Motor neuron (in vitro differentiated cells): ENCODE measurements at regions not wholly inside any gene's neighbourhood (a gene's known extent, or its start where the extent isn't known, plus 50 kb on each side); places are given as distances from the start of the nearest gene placed in this dataset.
"Not testable (repeated sequence)": the region's sequence is repeated elsewhere in the genome, so short reads cannot be mapped to it uniquely, and the experiment has no call there.

Experiments
- ATAC-seq, 8 experiments: fragments of 200-7000 bp; cut with Tn5 transposase; replicated peaks in 6 of 8; 2 replicates each; pipeline ENCODE4 v1.8.0; 2021; ENCODE audit warnings: mild to moderate bottlenecking in 8 of 8, moderate library complexity in 8 of 8
- H3K27ac ChIP-seq, 2 donors: fragments of 250-450 bp; sonication (Bioruptor Pico); 2 replicates each; pipeline ENCODE4 v1.9.0; 2021; ENCODE audit warnings: antibody characterized with exemption in 2 of 2, mild to moderate bottlenecking in 2 of 2, moderate library complexity in 1 of 2
- H3K4me1 ChIP-seq, 2 donors: fragments of 250-450 bp; sonication (Bioruptor Pico); replicated peaks in 1 of 2; 2 replicates each; pipeline ENCODE4 v1.6.1; 2021; ENCODE audit warnings: antibody characterized with exemption in 2 of 2, mild to moderate bottlenecking in 2 of 2, moderate library complexity in 1 of 2
- H3K4me3 ChIP-seq, 5 donors: fragments of 250-450 bp; sonication (Bioruptor Pico); 2 replicates each; pipeline ENCODE4 v1.9.0; 2021; ENCODE audit warnings: antibody characterized with exemption in 5 of 5, mild to moderate bottlenecking in 5 of 5, moderate library complexity in 4 of 5
- WGBS, 10 experiments: fragments of 450-650 bp; shearing (Covaris generic); methylation state at CpG; one replicate each; pipeline ENCODE4 v1.0.0; 2022; 5-methylcytosine and 5-hydroxymethylcytosine counted together
- in situ Hi-C, 9 experiments: fragments of 400-800 bp; cut with MboI; loops; one replicate each; pipeline ENCODE4 v1.15.0; 2021; ENCODE audit warnings: low sequenced_read_pairs in 9 of 9, low pct_unique_long_range_greater_than_20kb in 2 of 9; ENCODE audit not compliant: unreplicated experiment in 9 of 9

DNA sequence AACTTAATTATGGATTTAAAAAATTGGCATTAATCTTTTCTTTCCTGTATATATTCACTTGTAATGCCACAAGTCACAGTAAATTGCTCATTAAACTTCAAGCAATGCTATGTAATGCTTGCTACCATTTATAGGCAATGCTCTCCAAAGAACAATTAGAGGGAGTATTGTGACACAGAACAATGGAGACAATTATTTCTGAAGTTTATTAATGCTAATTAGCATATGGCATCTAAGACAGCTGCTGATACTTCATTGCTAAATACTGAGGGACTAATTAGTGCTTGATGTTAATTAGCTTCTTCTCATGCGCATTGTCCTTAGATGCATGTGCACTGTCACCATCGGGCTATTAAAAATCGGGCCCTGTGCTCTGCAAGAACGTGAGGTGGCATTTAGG is 1012.8 kb downstream of the SOCS6 start:
- ATAC-seq = no peak
- WGBS, 10 experiments = 7 to 100% (median 62%) methylated on average over 1 to 4 of the region's 4 CpGs; no CpG with 5 or more reads in 2 of the 10 experiments

DNA sequence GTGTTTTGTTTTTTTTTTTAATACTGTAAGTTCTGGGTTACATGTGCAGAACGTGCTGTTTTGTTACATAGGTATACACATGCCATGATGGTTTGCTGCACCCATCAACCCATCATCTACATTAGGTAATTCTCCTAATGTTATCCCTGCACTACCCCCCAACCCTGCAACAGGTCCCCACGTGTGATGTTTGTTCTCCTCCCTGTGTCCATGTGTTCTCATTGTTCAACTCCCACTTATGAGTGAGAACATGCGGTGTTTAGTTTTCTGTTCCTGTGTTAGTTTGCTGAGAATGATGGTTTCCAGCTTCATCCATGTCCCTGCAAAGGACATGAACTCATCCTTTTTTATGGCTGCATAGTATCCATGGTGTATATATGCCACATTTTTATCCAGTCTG is 1005.4 kb downstream of the SOCS6 start:
- ATAC-seq, in situ Hi-C loops, H3K27ac ChIP-seq, H3K4me1 ChIP-seq, H3K4me3 ChIP-seq: not testable (repeated sequence)
- 0 to 100% (median 33%) methylated on average over 1 to 3 of the region's 3 CpGs; no CpG with 5 or more reads in 3 of the 10 experiments for WGBS, 10 experiments

More for the DNA sequence above, 1012.8 kb downstream of the SOCS6 start:
- Histone ChIP-seq H3K4me3 (no peak overlapping the region), H3K4me1 (no peaks in the 10 kb centered on the region), H3K27ac (no peak overlapping the region)
- in situ Hi-C loops = no loop called here

DNA sequence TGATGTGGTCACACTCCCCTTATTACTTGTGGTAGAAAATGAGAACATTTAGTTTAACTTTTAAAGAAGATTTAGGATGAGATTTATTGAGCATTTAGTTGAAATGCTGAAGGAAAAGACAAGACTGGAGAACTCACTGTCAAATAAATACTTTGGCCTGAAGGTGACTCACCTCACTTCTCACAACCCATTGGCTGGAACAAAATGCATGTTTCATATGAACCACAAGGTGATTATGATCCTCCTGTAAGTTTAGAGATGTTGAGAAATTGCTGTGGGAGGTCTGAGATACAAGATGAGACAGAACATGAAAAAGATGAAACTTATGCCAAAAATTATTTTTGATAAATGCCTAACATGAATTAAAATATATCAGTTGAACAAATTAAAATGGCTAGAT is 1004.5 kb downstream of the SOCS6 start:
- in situ Hi-C loops = no loop called here
- ATAC-seq = no peak
- Histone ChIP-seq H3K4me1 (no peaks in the 10 kb centered on the region), H3K27ac (no peak overlapping the region), H3K4me3 (no peak overlapping the region)

DNA sequence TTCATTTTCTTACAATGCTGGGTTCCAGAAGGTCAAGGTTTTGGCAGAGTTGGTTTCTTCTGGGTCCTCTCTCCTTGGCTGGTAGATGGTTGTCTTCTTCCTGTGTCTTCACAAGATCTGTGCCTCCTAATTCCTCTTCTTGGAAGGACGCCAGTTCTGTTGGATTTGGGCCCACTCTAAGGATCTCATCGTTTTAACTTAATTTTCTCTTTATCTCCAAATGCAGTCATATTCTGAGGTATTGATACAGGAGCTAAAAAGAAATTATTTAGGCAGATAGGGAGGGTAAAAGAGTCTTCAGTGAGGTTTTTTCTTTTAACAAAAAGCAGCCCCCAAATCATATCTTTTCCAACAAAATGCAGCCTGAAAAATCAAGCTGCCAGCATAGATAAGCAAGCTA is 998.4 kb downstream of the SOCS6 start:
- H3K27ac ChIP-seq = no peak overlapping the region
- H3K4me3 ChIP-seq = no peak overlapping the region
- 0 to 100% (median 59%) methylated on average over 1 to 2 of the region's 2 CpGs for WGBS, 10 experiments
- no peaks in the 10 kb centered on the region for H3K4me1 ChIP-seq
- no peak for ATAC-seq
- in situ Hi-C loops = no loop called here

DNA sequence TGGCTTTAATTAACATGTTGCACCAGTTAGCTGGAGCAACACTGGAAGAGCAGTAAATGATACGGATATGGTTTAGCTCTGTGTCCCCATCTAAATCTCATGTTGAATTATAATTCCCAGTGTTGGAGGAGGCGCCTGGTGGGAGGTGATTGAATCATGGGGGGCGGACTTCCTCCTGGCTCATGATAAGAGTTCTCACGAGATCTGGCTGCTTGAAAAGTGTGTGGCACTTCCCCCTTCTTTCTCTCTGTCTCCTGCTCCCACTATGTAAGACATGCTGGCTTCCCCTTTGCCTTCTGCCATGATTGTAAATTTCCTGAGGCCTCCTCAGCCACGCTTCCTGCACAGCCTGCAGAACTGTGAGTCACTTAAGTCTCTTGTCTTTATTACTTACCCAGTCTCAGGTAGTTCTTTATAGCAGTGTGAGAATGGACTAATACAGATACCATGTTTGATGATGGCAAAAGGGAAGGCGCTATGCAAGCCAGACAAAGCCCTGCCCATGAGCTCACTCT is 963.6 kb downstream of the SOCS6 start:
- in situ Hi-C loops = no loop called here
- Histone ChIP-seq H3K4me3 (no peak overlapping the region), H3K4me1 (no peaks in the 10 kb centered on the region), H3K27ac (no peak overlapping the region)
- 0 to 90% (median 34%) methylated on average over 1 to 3 of the region's 6 CpGs; no CpG with 5 or more reads in 1 of the 10 experiments for WGBS, 10 experiments
- ATAC-seq = no peak

DNA sequence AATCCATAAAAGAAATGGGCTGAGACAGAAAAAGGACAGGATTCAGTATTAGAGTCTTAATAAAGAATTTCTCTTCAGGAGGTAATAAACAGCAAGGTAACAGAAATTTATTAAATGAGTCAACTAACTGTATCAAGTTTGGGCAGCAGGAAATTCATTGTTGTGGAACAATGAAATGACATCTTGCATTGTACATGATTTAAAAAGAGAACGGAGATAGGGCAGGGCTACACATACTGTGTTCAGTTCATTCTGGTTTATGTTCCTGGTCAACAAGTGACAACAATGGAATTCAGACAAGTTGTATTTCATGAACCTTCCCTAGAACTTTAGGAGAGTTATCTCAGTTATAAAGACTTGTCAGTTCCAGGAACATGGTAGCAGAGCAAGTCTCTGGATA is 961.3 kb downstream of the SOCS6 start:
- no peak overlapping the region for H3K4me3 ChIP-seq
- 0 to 90% (median 38%) methylated on average over 1 of the region's 1 CpG; no CpG with 5 or more reads in 2 of the 10 experiments for whole genome bisulfite sequencing, 10 experiments
- no peak for ATAC-seq
- H3K4me1 ChIP-seq = no peaks in the 10 kb centered on the region
- no peak overlapping the region for H3K27ac ChIP-seq
- in situ Hi-C loops = no loop called here

DNA sequence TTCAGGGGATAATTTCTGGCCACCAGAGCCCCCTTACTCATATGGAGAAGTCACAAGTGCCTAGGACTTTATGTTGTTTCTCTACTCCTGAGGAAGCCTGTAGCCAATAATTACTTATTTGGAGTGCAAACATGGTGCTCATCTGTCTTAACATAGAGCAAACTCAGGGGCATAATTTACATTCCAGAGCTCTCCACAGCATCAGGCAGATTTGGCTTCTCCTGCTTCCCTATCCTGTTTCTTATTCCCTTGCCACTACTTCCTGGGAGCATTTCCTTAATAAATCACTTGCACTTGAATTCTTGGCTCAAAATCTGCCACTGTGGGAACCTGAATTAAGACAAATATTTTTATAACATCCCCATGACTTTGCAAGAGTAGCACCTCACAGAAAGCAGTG is 960.9 kb downstream of the SOCS6 start:
- no peaks in the 10 kb centered on the region for H3K4me1 ChIP-seq
- no peak overlapping the region for H3K4me3 ChIP-seq
- in situ Hi-C loops = no loop called here
- no peak overlapping the region for H3K27ac ChIP-seq
- no peak for ATAC-seq

DNA sequence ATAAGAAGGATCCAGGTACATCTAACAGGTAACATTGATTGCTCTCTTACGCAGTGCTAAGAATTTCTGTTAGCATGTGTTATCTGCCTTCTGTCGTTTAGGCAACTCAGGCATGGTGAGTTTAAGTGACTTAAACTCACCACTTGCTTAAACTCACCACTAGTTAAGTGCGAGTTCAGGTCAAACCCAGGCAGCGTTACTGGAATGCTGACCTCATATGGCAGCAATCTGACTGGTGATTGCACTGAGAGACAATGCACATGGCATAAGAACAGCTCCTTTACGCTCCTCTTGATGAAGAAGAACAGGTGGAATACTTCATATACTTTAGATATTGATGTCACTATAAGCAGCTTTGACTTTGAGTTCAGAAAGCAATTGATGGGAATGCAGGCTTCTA is 954.1 kb downstream of the SOCS6 start:
- ATAC-seq = no peak
- Histone ChIP-seq H3K27ac (no peak overlapping the region), H3K4me3 (no peak overlapping the region), H3K4me1 (no peaks in the 10 kb centered on the region)
- 25 to 100% (median 69%) methylated on average over 1 to 4 of the region's 5 CpGs; no CpG with 5 or more reads in 2 of the 10 experiments for WGBS, 10 experiments
- in situ Hi-C loops = no loop called here

DNA sequence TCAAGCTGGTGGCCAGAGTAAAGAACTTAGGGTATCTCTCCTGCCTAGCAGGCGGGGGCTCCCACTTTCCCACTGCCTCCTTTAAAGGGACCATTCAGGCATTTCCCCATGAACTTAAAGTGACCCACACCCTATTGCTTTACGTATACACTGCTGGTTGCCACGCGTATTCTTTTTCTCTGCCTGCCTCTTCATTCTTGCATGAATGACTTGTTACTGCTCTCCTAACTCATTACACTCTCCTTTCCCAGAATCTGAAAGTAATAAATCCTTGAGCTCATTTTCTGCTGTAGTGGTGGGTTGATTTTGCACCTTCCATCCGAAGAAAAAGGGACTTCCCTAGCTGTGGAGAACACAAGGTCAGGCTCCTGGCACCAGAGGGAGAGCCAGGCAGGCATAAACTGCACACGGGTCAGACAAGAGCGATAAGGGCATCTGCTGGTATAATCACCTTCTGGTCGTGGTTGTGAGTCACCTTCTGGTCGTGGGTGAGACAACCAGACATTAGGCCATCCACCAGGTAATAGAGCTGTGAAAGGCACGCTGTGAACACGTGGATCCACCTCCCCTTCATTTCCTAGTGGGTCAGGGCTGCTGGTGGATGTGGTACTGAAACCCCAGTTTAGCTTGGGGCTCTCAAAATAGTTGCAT is 950.3 kb downstream of the SOCS6 start:
- Histone ChIP-seq H3K27ac (no peak overlapping the region), H3K4me1 (no peaks in the 10 kb centered on the region), H3K4me3 (no peak overlapping the region)
- in situ Hi-C loops = no loop called here
- peak in 3 of 8 experiments; percentile 50 to 70 (median 60) for ATAC-seq
- 9 to 100% (median 63%) methylated on average over 1 to 10 of the region's 11 CpGs for whole genome bisulfite sequencing, 10 experiments

DNA sequence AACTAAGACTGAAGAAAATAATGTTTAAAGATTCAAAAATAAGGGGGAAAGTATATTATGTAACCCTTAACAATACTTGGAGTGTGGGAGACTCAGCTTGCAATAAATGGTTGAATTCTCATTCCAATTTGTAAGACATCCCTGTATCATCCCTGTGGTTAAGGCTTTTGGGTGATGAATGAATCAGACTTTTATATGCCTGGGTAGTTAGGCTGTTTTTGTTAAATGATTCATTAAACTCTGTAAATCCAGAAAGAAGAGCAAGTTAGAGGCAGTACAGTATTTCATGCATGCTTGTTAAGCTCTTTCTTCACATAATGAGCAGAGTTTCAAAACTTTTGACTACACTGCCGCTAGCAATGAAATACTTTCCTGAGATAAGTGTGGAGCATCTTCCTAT is 948.8 kb downstream of the SOCS6 start:
- Histone ChIP-seq H3K27ac (no peak overlapping the region), H3K4me3 (no peak overlapping the region), H3K4me1 (no peaks in the 10 kb centered on the region)
- WGBS, 10 experiments = 0 to 100% (median 79%) methylated on average over 1 of the region's 1 CpG; no CpG with 5 or more reads in 2 of the 10 experiments
- in situ Hi-C loops = no loop called here
- no peak for ATAC-seq

DNA sequence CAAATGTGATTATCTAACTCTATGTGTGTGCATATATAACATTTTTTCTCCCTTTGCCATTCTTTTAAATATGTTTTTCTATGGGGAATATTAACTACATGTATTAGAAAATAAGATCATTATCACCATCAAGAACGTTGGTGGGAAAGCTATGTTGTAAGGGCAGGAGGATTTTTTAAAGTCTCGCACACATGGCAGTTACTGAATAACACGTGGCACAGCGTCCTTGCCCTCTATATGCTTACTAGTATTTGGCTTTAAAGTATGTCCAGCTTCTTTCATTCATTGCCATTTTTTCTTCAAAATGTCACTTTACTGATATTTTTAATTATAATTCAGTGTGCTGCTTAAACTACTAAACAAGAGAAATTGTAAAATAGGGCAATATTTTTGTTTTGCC is 944.3 kb downstream of the SOCS6 start:
- Histone ChIP-seq H3K4me1 (no peaks in the 10 kb centered on the region), H3K4me3 (no peak overlapping the region), H3K27ac (no peak overlapping the region)
- in situ Hi-C loops = no loop called here
- ATAC-seq = no peak
- 9 to 90% (median 65%) methylated on average over 2 to 4 of the region's 4 CpGs for WGBS, 10 experiments

DNA sequence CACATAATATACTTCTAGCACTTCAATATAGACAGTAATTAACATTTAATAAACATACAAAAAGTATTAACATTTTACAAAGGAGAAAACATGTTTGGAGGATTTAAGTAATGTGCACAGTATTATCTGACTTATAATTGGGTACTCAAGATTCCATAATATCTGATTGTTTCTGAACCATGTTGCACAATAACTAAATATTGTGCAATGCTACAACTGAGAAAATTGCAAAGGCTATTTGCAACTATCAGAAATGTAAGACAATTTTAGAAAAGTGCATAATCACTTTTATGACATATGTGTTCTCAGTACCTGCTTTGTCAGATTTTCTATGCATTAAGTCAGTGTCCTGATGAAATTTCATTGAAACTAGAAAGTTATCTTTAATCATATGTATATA is 934.6 kb downstream of the SOCS6 start:
- Histone ChIP-seq H3K4me1 (peaks cover 0 to 4% of the 10 kb centered on the region in 2 donors), H3K4me3 (no peak overlapping the region), H3K27ac (no peak overlapping the region)
- ATAC-seq = no peak
- in situ Hi-C loops = no loop called here

DNA sequence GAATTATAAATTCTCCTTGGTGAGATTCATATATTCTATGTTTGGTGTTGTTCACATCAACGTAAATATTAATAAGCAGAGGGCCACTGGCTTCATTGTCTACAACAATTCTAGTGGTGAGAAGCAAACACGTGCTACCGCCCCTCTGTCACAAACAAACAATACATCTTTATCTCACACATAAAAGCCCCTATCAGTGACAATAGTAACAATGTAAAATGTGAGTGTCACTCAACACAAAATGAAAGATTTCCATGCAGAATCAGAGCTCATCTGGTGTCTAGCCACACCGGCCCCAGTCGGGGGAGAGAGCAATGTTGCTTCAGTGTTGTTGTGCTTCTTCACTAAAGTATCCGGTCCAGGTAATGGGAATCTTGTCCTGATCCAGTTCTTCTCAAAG is 932.6 kb downstream of the SOCS6 start:
- Histone ChIP-seq H3K27ac (no peak overlapping the region), H3K4me3 (no peak overlapping the region), H3K4me1 (peaks cover 0 to 4% of the 10 kb centered on the region in 2 donors)
- ATAC-seq = no peak
- 0 to 91% (median 56%) methylated on average over 1 to 6 of the region's 6 CpGs for WGBS, 10 experiments
- in situ Hi-C loops = no loop called here

DNA sequence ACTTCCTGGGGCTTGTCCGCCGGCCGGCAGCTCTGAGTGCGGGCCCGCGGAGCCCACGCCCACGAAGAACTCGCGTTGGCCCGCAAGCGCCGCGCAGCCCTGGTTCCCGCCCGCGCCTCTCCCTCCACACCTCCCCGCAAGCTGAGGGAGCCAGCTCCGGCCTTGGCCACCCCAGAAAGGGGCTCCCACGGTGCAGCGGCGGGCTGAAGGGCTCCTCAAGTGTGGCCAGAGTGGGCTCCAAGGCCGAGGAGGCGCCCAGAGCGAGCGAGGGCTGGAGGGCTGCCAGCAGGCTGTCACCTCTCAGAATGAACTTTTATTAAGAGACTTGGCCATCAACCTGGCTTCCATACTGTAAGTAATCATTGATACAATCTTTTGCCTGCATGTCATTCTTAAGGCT is 923.9 kb downstream of the SOCS6 start:
- WGBS, 10 experiments = 60 to 100% (median 83%) methylated on average over 1 to 4 of the region's 26 CpGs; no CpG with 5 or more reads in 7 of the 10 experiments
- ATAC-seq, H3K4me3 ChIP-seq, in situ Hi-C loops, H3K27ac ChIP-seq, H3K4me1 ChIP-seq: not testable (repeated sequence)
